ENCODE measurements at regions not wholly inside any gene's neighbourhood (a gene's known extent, or its start where the extent isn't known, plus 50 kb on each side); places are given as distances from the start of the nearest gene placed in this dataset.

GRCh38 chr2:12173271-12173942, 427.0 kb downstream of the LPIN1 start:
- TF ChIP-seq CTCF (conservative IDR thresholded peaks at IDR 0.05; ENCODE audit: low read length) (0 out of 2 replicates have a peak, but pooled peaks have one; percentile 26), EZH2phosphoT487 (IDR thresholded peaks at IDR 0.05; ENCODE audit: borderline replicate concordance, low read depth, low read length) (no peak)
